ENCODE measurements at regions not wholly inside any gene's neighbourhood (a gene's known extent, or its start where the extent isn't known, plus 50 kb on each side); places are given as distances from the start of the nearest gene placed in this dataset.

GRCh38 chr14:88104710-88105109 is 99.8 kb downstream of the GPR65 start:
- TF ChIP-seq POLR2AphosphoS5 (IDR thresholded peaks at IDR 0.05) (no peak), POLR2A (IDR thresholded peaks at IDR 0.05) (no peak)
